ENCODE measurements at regions not wholly inside any gene's neighbourhood (a gene's known extent, or its start where the extent isn't known, plus 50 kb on each side); places are given as distances from the start of the nearest gene placed in this dataset.
"Not testable (repeated sequence)": the region's sequence is repeated elsewhere in the genome, so short reads cannot be mapped to it uniquely, and the experiment has no call there.

GRCh38 chr20:30675988-30676564, 581.4 kb upstream of the DEFB115 start:
- not testable (repeated sequence) for H3K4me3 Mint-ChIP-seq; H3K36me3 Mint-ChIP-seq; H3K4me1 Mint-ChIP-seq; ATAC-seq (ENCODE audit: low read depth in 2 of 2); DNase-seq; H3K27me3 Mint-ChIP-seq
- Mint-ChIP-seq H3K9me3 (peaks cover 0 to 16% (median 4%) of the 10 kb centered on the region in 7 donors), H3K27ac (peak overlapping the region in 1 of 6 donors; percentile 20)

- H3K27me3 Mint-ChIP-seq; H3K4me3 Mint-ChIP-seq; H3K4me1 Mint-ChIP-seq; ATAC-seq (ENCODE audit: low read depth in 2 of 2); DNase-seq; H3K9me3 Mint-ChIP-seq; H3K36me3 Mint-ChIP-seq; H3K27ac Mint-ChIP-seq: not testable (repeated sequence)
Measured at GRCh38 chr20:30682236-30682635, 575.2 kb upstream of the DEFB115 start.

- H3K36me3 Mint-ChIP-seq; H3K4me1 Mint-ChIP-seq; H3K4me3 Mint-ChIP-seq; H3K27ac Mint-ChIP-seq; DNase-seq; H3K9me3 Mint-ChIP-seq; H3K27me3 Mint-ChIP-seq; ATAC-seq (ENCODE audit: low read depth in 2 of 2): not testable (repeated sequence)
Measured at GRCh38 chr20:30712861-30713260, 544.6 kb upstream of the DEFB115 start.

GRCh38 chr20:30719415-30720199, 537.9 kb upstream of the DEFB115 start:
- H3K4me1 Mint-ChIP-seq; H3K27ac Mint-ChIP-seq; H3K9me3 Mint-ChIP-seq; H3K36me3 Mint-ChIP-seq; H3K27me3 Mint-ChIP-seq; H3K4me3 Mint-ChIP-seq; ATAC-seq (ENCODE audit: low read depth in 2 of 2); DNase-seq: not testable (repeated sequence)

- H3K27me3 Mint-ChIP-seq, result peaks cover 0 to 11% (median 0%) of the 10 kb centered on the region in 3 donors
- peak overlapping the region in 2 of 8 donors; percentile 29 to 64 for H3K4me3 Mint-ChIP-seq
- ATAC-seq (ENCODE audit: low read depth in 2 of 2); H3K36me3 Mint-ChIP-seq; H3K27ac Mint-ChIP-seq; DNase-seq; H3K4me1 Mint-ChIP-seq: not testable (repeated sequence)
- peaks cover 0 to 10% (median 0%) of the 10 kb centered on the region in 7 donors for H3K9me3 Mint-ChIP-seq
Measured at GRCh38 chr20:30723511-30723910, 534.0 kb upstream of the DEFB115 start.

GRCh38 chr20:30723934-30724687, 533.4 kb upstream of the DEFB115 start:
- not testable (repeated sequence) for DNase-seq; H3K27ac Mint-ChIP-seq; ATAC-seq (ENCODE audit: low read depth in 2 of 2); H3K4me1 Mint-ChIP-seq; H3K9me3 Mint-ChIP-seq; H3K36me3 Mint-ChIP-seq
- Mint-ChIP-seq H3K4me3 (peak overlapping the region in 3 of 8 donors; percentile 29 to 64 (median 43)), H3K27me3 (peaks cover 0 to 11% (median 0%) of the 10 kb centered on the region in 3 donors)

GRCh38 chr20:30724688-30725074, 532.8 kb upstream of the DEFB115 start:
- H3K27ac Mint-ChIP-seq, result not testable (repeated sequence)

GRCh38 chr20:30725188-30725587, 532.3 kb upstream of the DEFB115 start:
- peaks cover 0 to 11% (median 0%) of the 10 kb centered on the region in 3 donors for H3K27me3 Mint-ChIP-seq
- H3K4me1 Mint-ChIP-seq; H3K27ac Mint-ChIP-seq; H3K36me3 Mint-ChIP-seq; DNase-seq; H3K4me3 Mint-ChIP-seq; ATAC-seq (ENCODE audit: low read depth in 2 of 2); H3K9me3 Mint-ChIP-seq: not testable (repeated sequence)

More at GRCh38 chr20:30724688-30725074, 532.8 kb upstream of the DEFB115 start:
- ATAC-seq (ENCODE audit: low read depth in 2 of 2); H3K4me1 Mint-ChIP-seq; H3K36me3 Mint-ChIP-seq; H3K9me3 Mint-ChIP-seq; DNase-seq: not testable (repeated sequence)
- Mint-ChIP-seq H3K27me3 (peaks cover 0 to 11% (median 0%) of the 10 kb centered on the region in 3 donors), H3K4me3 (peak overlapping the region in 1 of 8 donors; percentile 19)

- H3K36me3 Mint-ChIP-seq; DNase-seq; ATAC-seq (ENCODE audit: low read depth in 2 of 2); H3K4me1 Mint-ChIP-seq; H3K4me3 Mint-ChIP-seq; H3K27ac Mint-ChIP-seq: not testable (repeated sequence)
- peaks cover 0 to 11% (median 0%) of the 10 kb centered on the region in 3 donors for H3K27me3 Mint-ChIP-seq
- H3K9me3 Mint-ChIP-seq, result peaks cover 7 to 26% (median 10%) of the 10 kb centered on the region in 7 donors
Measured at GRCh38 chr20:30728271-30728885, 529.1 kb upstream of the DEFB115 start.

Measured in naive B cell (primary cell).